Tibial nerve (tissue), 4 donors: ENCODE measurements at regions not wholly inside any gene's neighbourhood (a gene's known extent, or its start where the extent isn't known, plus 50 kb on each side); places are given as distances from the start of the nearest gene placed in this dataset.

Experiments used
- CTCF ChIP-seq, 5 experiments: fragments of 200-600 bp in 3 of 5; fragments of 450-650 bp in 2 of 5; sonication (generic) in 3 of 5; IDR thresholded peaks; one replicate each; pipeline ENCODE4 v1.5.1; 2016 to 2019; ENCODE audit warnings: antibody characterized with exemption in 5 of 5, mild to moderate bottlenecking in 3 of 5, moderate library complexity in 2 of 5
- EP300 ChIP-seq, 2 donors: sonication (generic); formaldehyde crosslinking; IDR thresholded peaks; one replicate each; pipeline ENCODE4 v1.6.1; 2017; ENCODE audit warnings: antibody characterized with exemption in 2 of 2, mild to moderate bottlenecking in 1 of 2

- TF ChIP-seq CTCF (IDR thresholded peaks at IDR 0.05) (no peak), EP300 (IDR thresholded peaks at IDR 0.05) (no peak)
Measured at GRCh38 chr13:37442996-37443395, 155.6 kb downstream of the POSTN start.
